WERI-Rb-1 (cell line): ENCODE measurements at regions not wholly inside any gene's neighbourhood (a gene's known extent, or its start where the extent isn't known, plus 50 kb on each side); places are given as distances from the start of the nearest gene placed in this dataset.

ENCODE experiments used
- DNase-seq: peaks from one replicate; pipeline ENCODE4 v3.0.0-alpha.2; 2020
- H3K27ac ChIP-seq: fragments of 250-450 bp; sonication (Bioruptor Pico); 2 replicates; pipeline ENCODE4 v1.5.1; 2020; ENCODE audit warnings: mild to moderate bottlenecking, moderate library complexity
- H3K27me3 ChIP-seq: fragments of 250-450 bp; sonication (Bioruptor Pico); 2 replicates; pipeline ENCODE4 v1.5.1; 2021; ENCODE audit warnings: mild to moderate bottlenecking, low read depth, moderate library complexity; ENCODE audit not compliant: insufficient read depth, severe bottlenecking
- H3K36me3 ChIP-seq: fragments of 250-450 bp; sonication (Bioruptor Pico); 2 replicates; pipeline ENCODE4 v1.5.1; 2020; ENCODE audit warnings: mild to moderate bottlenecking, moderate library complexity
- H3K4me3 ChIP-seq: 2 replicates; pipeline ENCODE4 v1.5.1; 2011; ENCODE audit warnings: low read depth, mild to moderate bottlenecking, control low read depth, low read length
- H3K9me3 ChIP-seq: fragments of 250-450 bp; sonication (Bioruptor Pico); 2 replicates; pipeline ENCODE4 v1.5.1; 2021; ENCODE audit warnings: mild to moderate bottlenecking, moderate library complexity; ENCODE audit not compliant: severe bottlenecking
- TF ChIP-seq, protein P1 (sequence below): IDR thresholded peaks from 2 replicates; pipeline ENCODE4 v1.5.1; 2011; ENCODE audit warnings: low read depth, mild to moderate bottlenecking, control low read depth, inconsistent platforms, low read length

DNA sequence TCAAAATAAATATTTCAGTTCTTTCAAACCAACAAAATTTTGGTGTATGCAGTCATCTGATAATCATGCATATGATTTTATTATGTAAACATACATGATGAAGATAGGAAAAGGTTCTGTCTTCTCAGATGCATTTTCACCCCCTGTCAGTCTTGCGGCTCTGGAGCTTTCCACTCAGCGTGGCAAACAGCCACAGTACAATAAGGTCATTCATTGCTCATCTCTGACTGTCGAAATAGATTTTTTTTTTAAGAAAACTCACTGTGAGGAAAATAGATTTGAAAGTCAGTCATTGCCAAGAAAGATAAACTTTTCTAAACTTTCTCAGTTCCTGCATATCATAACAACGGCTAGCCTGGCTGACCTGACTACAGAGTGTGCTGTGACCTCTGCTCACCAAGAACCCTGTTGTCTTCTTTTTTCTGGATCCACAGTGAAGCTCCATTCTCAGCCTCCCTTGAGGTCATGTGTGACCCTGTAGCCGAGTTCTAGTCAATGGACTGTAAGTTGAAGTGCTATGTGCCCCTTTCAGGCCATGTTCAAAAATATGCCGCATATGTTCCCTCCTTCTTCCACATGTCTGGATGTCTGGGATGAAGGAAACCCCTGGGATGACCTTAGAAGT is 519.6 kb downstream of the KLF5 start:
- no peak for DNase-seq
- Histone ChIP-seq H3K9me3 (no peaks in the 10 kb centered on the region), H3K27me3 (no peaks in the 10 kb centered on the region), H3K4me3 (no peak overlapping the region), H3K36me3 (no peaks in the 10 kb centered on the region), H3K27ac (no peak overlapping the region)
- TF ChIP-seq, protein P1, sequence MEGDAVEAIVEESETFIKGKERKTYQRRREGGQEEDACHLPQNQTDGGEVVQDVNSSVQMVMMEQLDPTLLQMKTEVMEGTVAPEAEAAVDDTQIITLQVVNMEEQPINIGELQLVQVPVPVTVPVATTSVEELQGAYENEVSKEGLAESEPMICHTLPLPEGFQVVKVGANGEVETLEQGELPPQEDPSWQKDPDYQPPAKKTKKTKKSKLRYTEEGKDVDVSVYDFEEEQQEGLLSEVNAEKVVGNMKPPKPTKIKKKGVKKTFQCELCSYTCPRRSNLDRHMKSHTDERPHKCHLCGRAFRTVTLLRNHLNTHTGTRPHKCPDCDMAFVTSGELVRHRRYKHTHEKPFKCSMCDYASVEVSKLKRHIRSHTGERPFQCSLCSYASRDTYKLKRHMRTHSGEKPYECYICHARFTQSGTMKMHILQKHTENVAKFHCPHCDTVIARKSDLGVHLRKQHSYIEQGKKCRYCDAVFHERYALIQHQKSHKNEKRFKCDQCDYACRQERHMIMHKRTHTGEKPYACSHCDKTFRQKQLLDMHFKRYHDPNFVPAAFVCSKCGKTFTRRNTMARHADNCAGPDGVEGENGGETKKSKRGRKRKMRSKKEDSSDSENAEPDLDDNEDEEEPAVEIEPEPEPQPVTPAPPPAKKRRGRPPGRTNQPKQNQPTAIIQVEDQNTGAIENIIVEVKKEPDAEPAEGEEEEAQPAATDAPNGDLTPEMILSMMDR = no peak

DNA sequence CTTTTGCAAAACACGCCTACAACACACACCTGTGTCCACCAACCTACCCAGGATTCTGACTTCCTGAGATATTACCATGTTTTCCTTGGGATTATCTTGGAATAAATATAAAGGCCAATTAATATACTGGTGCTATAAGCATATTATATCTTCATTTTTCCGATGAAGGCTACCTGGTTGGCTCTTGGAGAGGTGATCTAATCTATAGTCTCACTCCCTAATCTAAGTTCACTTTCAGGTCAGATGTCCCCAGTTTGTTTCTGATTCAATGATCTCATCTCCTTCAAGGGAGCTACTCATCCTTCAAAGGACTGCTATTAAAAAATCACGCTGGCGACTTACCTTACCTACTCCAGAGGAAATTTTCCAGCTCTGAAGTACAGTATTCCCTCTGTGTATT is 517.5 kb downstream of the KLF5 start:
- DNase-seq = no peak
- Histone ChIP-seq H3K36me3 (no peaks in the 10 kb centered on the region), H3K27ac (peak overlapping the region; percentile 72), H3K9me3 (no peaks in the 10 kb centered on the region), H3K27me3 (no peaks in the 10 kb centered on the region), H3K4me3 (no peak overlapping the region)
- TF ChIP-seq, protein P1 = no peak

DNA sequence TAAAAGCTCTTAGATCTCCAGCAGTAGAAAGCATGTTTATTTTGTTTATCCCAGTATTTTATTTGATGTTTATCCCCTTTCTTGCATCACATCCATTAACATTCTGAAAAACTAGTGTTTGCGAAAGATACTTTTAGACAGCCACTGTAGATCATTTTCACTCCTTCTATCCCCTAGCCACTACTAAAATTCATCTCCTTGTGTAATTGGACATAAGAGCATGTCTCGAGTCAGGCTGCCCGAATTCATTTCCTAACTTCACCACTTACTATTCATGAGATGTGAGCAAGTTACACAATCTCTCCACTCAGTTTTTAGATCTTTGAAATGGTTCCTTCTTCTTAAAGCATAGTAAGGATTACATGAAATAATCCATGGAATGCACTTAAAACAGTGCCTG is 514.0 kb downstream of the KLF5 start:
- H3K27me3 ChIP-seq = no peaks in the 10 kb centered on the region
- H3K9me3 ChIP-seq = no peaks in the 10 kb centered on the region
- TF ChIP-seq, protein P1 = no peak
- no peak overlapping the region for H3K4me3 ChIP-seq
- no peak overlapping the region for H3K27ac ChIP-seq
- H3K36me3 ChIP-seq = no peaks in the 10 kb centered on the region
- no peak for DNase-seq

DNA sequence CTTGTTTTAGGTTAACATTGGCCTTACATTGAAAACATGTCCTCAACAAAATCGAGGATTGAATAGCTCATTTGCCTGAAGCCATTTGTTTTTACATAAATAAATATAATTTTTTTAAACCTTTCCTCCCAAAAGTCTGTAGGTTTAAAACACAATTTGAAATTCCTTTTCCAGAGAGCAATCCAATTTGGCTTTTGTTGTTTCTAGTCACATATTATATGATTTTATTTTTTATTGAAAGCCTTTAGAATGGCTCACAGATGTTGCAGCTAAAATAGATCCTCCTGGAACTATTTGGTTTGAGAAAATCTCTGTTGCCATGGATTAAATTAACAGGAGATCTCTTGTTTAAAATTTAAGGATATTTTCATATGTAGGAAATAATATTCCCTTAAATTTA is 512.6 kb downstream of the KLF5 start:
- Histone ChIP-seq H3K27ac (no peak overlapping the region), H3K36me3 (no peaks in the 10 kb centered on the region), H3K27me3 (no peaks in the 10 kb centered on the region), H3K9me3 (no peaks in the 10 kb centered on the region), H3K4me3 (no peak overlapping the region)
- TF ChIP-seq, protein P1 = no peak
- DNase-seq = no peak

DNA sequence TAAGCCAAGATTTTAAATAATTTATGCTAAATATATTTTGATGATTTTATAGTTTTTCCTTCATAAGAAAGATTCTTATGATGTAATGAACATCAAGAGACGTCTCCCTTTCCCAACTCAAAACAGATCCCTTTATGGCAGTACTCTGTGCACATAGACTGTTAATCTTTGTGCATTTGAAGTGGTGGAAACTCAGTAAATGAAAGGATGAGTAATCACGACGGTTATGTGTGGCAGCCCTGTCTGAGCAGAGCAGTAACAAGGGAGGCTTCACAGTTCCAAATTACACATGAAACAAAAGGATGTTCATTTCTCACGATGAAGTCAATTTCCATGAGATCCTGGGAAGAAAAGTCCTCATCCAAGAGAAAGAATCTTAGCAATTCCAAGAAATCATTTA is 498.1 kb downstream of the KLF5 start:
- no peak overlapping the region for H3K4me3 ChIP-seq
- H3K9me3 ChIP-seq = peaks cover 3% of the 10 kb centered on the region
- H3K27me3 ChIP-seq = no peaks in the 10 kb centered on the region
- DNase-seq = no peak
- TF ChIP-seq, protein P1 = no peak
- H3K36me3 ChIP-seq = no peaks in the 10 kb centered on the region
- no peak overlapping the region for H3K27ac ChIP-seq

DNA sequence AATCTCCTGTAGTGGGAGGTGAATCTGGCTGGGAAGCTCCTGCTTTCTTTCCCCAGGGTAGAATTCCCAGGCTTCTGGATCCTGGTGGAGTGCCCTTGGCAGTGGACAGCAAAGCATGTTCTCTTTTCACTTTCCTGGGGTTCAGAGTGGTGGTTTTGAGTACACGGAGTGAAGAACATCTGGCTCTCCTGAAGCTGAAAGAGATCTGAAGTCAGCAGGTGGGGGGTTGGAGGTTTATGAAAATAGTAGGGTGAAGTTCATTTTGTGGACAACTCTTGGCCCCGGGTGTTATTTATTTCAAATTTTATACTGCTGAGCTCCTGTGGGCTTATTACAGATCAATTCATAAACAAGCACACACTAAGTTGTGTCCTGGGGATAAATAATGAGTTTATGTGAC is 497.3 kb downstream of the KLF5 start:
- no peaks in the 10 kb centered on the region for H3K27me3 ChIP-seq
- H3K4me3 ChIP-seq = no peak overlapping the region
- no peaks in the 10 kb centered on the region for H3K36me3 ChIP-seq
- DNase-seq = no peak
- TF ChIP-seq, protein P1 = no peak
- peaks cover 3% of the 10 kb centered on the region for H3K9me3 ChIP-seq
- no peak overlapping the region for H3K27ac ChIP-seq
